ENCODE measurements at regions not wholly inside any gene's neighbourhood (a gene's known extent, or its start where the extent isn't known, plus 50 kb on each side); places are given as distances from the start of the nearest gene placed in this dataset.

DNA sequence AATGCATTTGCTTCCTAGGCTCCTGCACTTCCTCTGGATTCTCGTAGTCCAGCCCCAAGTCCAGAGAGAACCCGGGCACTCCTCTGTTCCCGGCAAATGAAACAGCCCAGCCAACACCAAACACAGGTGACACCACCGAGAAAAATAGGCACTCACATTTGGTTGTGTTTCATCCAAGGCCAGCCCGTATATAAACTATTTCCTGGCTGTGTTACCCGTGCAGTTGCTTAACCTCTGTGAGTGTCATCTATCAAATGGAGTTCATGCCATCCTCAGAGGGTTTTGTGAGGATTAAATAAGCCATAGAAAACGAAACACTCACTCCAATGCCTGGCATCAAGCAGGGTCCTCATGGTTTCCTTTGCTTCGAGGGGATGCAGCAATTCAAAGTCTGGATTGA lies 115.2 kb downstream of the BOD1 start:
- TF ChIP-seq, protein P1, sequence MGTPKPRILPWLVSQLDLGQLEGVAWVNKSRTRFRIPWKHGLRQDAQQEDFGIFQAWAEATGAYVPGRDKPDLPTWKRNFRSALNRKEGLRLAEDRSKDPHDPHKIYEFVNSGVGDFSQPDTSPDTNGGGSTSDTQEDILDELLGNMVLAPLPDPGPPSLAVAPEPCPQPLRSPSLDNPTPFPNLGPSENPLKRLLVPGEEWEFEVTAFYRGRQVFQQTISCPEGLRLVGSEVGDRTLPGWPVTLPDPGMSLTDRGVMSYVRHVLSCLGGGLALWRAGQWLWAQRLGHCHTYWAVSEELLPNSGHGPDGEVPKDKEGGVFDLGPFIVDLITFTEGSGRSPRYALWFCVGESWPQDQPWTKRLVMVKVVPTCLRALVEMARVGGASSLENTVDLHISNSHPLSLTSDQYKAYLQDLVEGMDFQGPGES (IDR thresholded peaks at IDR 0.05; ENCODE audit: low read depth, low read length): no peak
- no peak for TF ChIP-seq POLR2AphosphoS5 (IDR thresholded peaks at IDR 0.05; ENCODE audit: low read depth, low read length)
- TF ChIP-seq, protein P2, sequence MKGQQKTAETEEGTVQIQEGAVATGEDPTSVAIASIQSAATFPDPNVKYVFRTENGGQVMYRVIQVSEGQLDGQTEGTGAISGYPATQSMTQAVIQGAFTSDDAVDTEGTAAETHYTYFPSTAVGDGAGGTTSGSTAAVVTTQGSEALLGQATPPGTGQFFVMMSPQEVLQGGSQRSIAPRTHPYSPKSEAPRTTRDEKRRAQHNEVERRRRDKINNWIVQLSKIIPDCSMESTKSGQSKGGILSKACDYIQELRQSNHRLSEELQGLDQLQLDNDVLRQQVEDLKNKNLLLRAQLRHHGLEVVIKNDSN (IDR thresholded peaks at IDR 0.05; ENCODE audit: borderline replicate concordance, low read depth): no peak
- TF ChIP-seq SMC3 (IDR thresholded peaks at IDR 0.05; ENCODE audit: low read depth, low read length): no peak
- TF ChIP-seq, protein P3, sequence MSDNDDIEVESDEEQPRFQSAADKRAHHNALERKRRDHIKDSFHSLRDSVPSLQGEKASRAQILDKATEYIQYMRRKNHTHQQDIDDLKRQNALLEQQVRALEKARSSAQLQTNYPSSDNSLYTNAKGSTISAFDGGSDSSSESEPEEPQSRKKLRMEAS (IDR thresholded peaks at IDR 0.05; ENCODE audit: low read depth): no peak
- TF ChIP-seq FOXM1 (IDR thresholded peaks at IDR 0.05; ENCODE audit: low read depth): no peak
